Suprapubic skin (tissue), 4 donors: ENCODE measurements at regions not wholly inside any gene's neighbourhood (a gene's known extent, or its start where the extent isn't known, plus 50 kb on each side); places are given as distances from the start of the nearest gene placed in this dataset.

Source experiments
- CTCF ChIP-seq, 2 donors: fragments of 200-600 bp in 1 of 2; fragments of 450-650 bp in 1 of 2; sonication (generic) in 1 of 2; IDR thresholded peaks; one replicate each; pipeline ENCODE4 v1.5.1; 2016 to 2019; ENCODE audit warnings: antibody characterized with exemption in 2 of 2, mild to moderate bottlenecking in 1 of 2, moderate library complexity in 1 of 2
- POLR2A ChIP-seq, 2 donors: fragments of 450-650 bp; IDR thresholded peaks; one replicate each; pipeline ENCODE4 v1.6.1; 2017; ENCODE audit warnings: antibody characterized with exemption in 2 of 2, mild to moderate bottlenecking in 2 of 2, moderate library complexity in 2 of 2
- POLR2AphosphoS5 ChIP-seq, 3 donors: sonication (generic); formaldehyde crosslinking; IDR thresholded peaks; one replicate each; pipeline ENCODE4 v1.6.1; 2017; ENCODE audit warnings: antibody characterized with exemption in 3 of 3

GRCh38 chr15:38882221-38882620 lies 317.6 kb upstream of the RASGRP1 start:
- no peak for TF ChIP-seq CTCF (IDR thresholded peaks at IDR 0.05)
- no peak for TF ChIP-seq POLR2AphosphoS5 (IDR thresholded peaks at IDR 0.05)
- no peak for TF ChIP-seq POLR2A (IDR thresholded peaks at IDR 0.05)
